GM12878 (cell line): ENCODE measurements at regions not wholly inside any gene's neighbourhood (a gene's known extent, or its start where the extent isn't known, plus 50 kb on each side); places are given as distances from the start of the nearest gene placed in this dataset.

Experiments used
- ATAC-seq: fragments of 200-7000 bp; cut with Tn5 transposase; 3 replicates; pipeline ENCODE4 v1.9.1; 2020; ENCODE audit warnings: mild to moderate bottlenecking, moderate library complexity
- BruUV-seq: library from RNA; stranded (reverse); fragments of 400-500 nt; replicated peaks from 2 replicates; lab custom pipeline; 2021; lab: Mats Ljungman, UMichigan
- CTCF ChIA-PET: fragments of 300-600 bp; sonication (Branson Sonifier 250); formaldehyde crosslinking; extraction: SDS; loops from one replicate; lab custom pipeline; 2021; ENCODE audit warnings: inconsistent platforms; lab: Yijun Ruan, JAX
- POLR2A ChIA-PET: fragments of 350-600 bp; formaldehyde crosslinking; extraction: SDS; loops from one replicate; lab custom pipeline; 2021; ENCODE audit warnings: inconsistent platforms; lab: Charles Lee
- RAD21 ChIA-PET: fragments of 300-600 bp; sonication (Branson Sonifier 250); formaldehyde crosslinking; loops from one replicate; lab custom pipeline; 2023; ENCODE audit warnings: antibody characterized with exemption; ENCODE audit not compliant: unreplicated experiment; lab: Charles Lee
- SMC1A ChIA-PET: fragments of 300-600 bp; sonication (Branson Sonifier 250); formaldehyde crosslinking; loops from one replicate; lab custom pipeline; 2023; ENCODE audit not compliant: unreplicated experiment, uncharacterized antibody; lab: Charles Lee
- DNase-seq: peaks from one replicate; pipeline ENCODE4 v3.0.0-alpha.2; 2011; ENCODE audit warnings: low read depth, low spot score
- FAIRE-seq: peaks from 3 replicates; lab custom pipeline; 2011; peaks lifted over from hg19 to GRCh38; lab: Jason Lieb, UNC
- H2AFZ ChIP-seq: 2 replicates; pipeline ENCODE4 v1.6.0; 2011; ENCODE audit warnings: low read depth, low read length, control low read depth; ENCODE audit not compliant: control insufficient read depth
- H3K27ac ChIP-seq: 2 replicates; pipeline ENCODE4 v1.5.1; 2011; ENCODE audit warnings: control low read depth; ENCODE audit not compliant: control insufficient read depth, insufficient read depth
- H3K27me3 ChIP-seq, 2 experiments: replicated peaks in 1 of 2; 2 replicates each; pipeline versions ENCODE4 v1.6.0 to v1.6.1; 2011; ENCODE audit warnings: low read length in 1 of 2; ENCODE audit not compliant: control insufficient read depth in 2 of 2, insufficient read depth in 2 of 2
- H3K36me3 ChIP-seq, 2 experiments: 2 replicates each; pipeline ENCODE4 v1.5.1; 2011; ENCODE audit warnings: low read length in 1 of 2; ENCODE audit not compliant: control insufficient read depth in 2 of 2, insufficient read depth in 2 of 2
- H3K4me1 ChIP-seq: 2 replicates; pipeline ENCODE4 v1.6.1; 2011; ENCODE audit warnings: mild to moderate bottlenecking, low read length, moderate library complexity, mixed read lengths; ENCODE audit not compliant: control insufficient read depth, insufficient read depth
- H3K4me2 ChIP-seq: 2 replicates; pipeline ENCODE4 v1.6.0; 2011; ENCODE audit warnings: control low read depth; ENCODE audit not compliant: control insufficient read depth, insufficient read depth
- H3K4me3 ChIP-seq: fragments of 200-600 bp; sonication (generic); 2 replicates; pipeline ENCODE4 v1.5.1; 2016
- H3K79me2 ChIP-seq: 2 replicates; pipeline ENCODE4 v1.6.0; 2011; ENCODE audit warnings: low read length; ENCODE audit not compliant: control insufficient read depth, insufficient read depth
- H3K9ac ChIP-seq: 2 replicates; pipeline ENCODE4 v1.8.0; 2011; ENCODE audit warnings: low read length, control low read depth, mixed read lengths; ENCODE audit not compliant: control insufficient read depth, insufficient read depth
- H3K9me3 ChIP-seq: replicated peaks from 3 replicates; pipeline ENCODE4 v1.5.1; 2011; ENCODE audit warnings: mild to moderate bottlenecking, low read length; ENCODE audit not compliant: control insufficient read depth, insufficient read depth
- H4K20me1 ChIP-seq: 2 replicates; pipeline ENCODE4 v1.6.0; 2011; ENCODE audit not compliant: control insufficient read depth, insufficient read depth
- CTCF ChIP-seq, 3 experiments: IDR thresholded peaks in 2 of 3; conservative IDR thresholded peaks in 1 of 3; 2 replicates each; pipeline ENCODE4 v1.5.1; 2011; ENCODE audit warnings: low read depth in 3 of 3, low read length in 3 of 3, mild to moderate bottlenecking in 3 of 3, control low read depth in 2 of 3, moderate library complexity in 2 of 3, inconsistent platforms in 1 of 3, mixed read lengths in 1 of 3; ENCODE audit not compliant: control insufficient read depth in 2 of 3, insufficient read depth in 1 of 3; ENCODE audit errors: extremely low read depth in 1 of 3
- NFXL1 ChIP-seq: fragments of 450-650 bp; IDR thresholded peaks from 2 replicates; pipeline ENCODE4 v1.6.1; 2017; ENCODE audit warnings: antibody characterized with exemption, mild to moderate bottlenecking, borderline replicate concordance
- NFYA ChIP-seq: IDR thresholded peaks from 2 replicates; pipeline ENCODE4 v1.6.1; 2011; ENCODE audit warnings: low read depth, mild to moderate bottlenecking, low read length, improper control_type of control experiment, borderline replicate concordance
- NRF1 ChIP-seq: conservative IDR thresholded peaks from 2 replicates; pipeline ENCODE4 v1.6.1; 2011; ENCODE audit warnings: mild to moderate bottlenecking, low read depth, low read length, improper control_type of control experiment
- USF2 ChIP-seq: IDR thresholded peaks from 2 replicates; pipeline ENCODE4 v1.6.1; 2011; ENCODE audit warnings: low read depth, low read length, improper control_type of control experiment, borderline replicate concordance
- ZBTB33 ChIP-seq: fragments of 450-650 bp; IDR thresholded peaks from 2 replicates; pipeline ENCODE4 v1.6.1; 2017; ENCODE audit warnings: mild to moderate bottlenecking
- WGBS: methylation state at CpG from one replicate; pipeline ENCODE4 v1.1.6; 2016; ENCODE audit warnings: low lambda C conversion rate; ENCODE audit not compliant: insufficient replicate concordance, insufficient coverage; ENCODE audit errors: missing lambda C conversion rate; 5-methylcytosine and 5-hydroxymethylcytosine counted together
- in situ Hi-C: fragments of 300-500 bp; cut with MboI; formaldehyde crosslinking; loops from 9 replicates; pipeline ENCODE4 v1.14.3; 2018; ENCODE audit warnings: mixed read lengths
- intact Hi-C: fragments of 100-400 bp; cut with micrococcal nuclease; formaldehyde crosslinking; loops from one replicate; pipeline ENCODE4 v1.14.2; 2022; ENCODE audit not compliant: unreplicated experiment

GRCh38 chr2:18792226-18792629, 202.9 kb upstream of the NT5C1B start:
- TF ChIP-seq CTCF (IDR thresholded peaks at IDR 0.05 in 2 of 3, conservative IDR thresholded peaks at IDR 0.05 in 1 of 3; ENCODE audit: control insufficient read depth in 2 of 3, extremely low read depth in 1 of 3, insufficient read depth in 1 of 3, low read depth in 3 of 3, low read length in 3 of 3) (no peak), ZBTB33 (no peak), USF2 (no peak), NFXL1 (no peak), NFYA (no peak), NRF1 (no peak)
- WGBS, result 25% methylated on average over 3 of the region's 3 CpGs
- Histone ChIP-seq H3K9ac (no peak overlapping the region), H3K27ac (no peak overlapping the region), H3K27me3 (no peaks in the 10 kb centered on the region), H4K20me1 (no peaks in the 10 kb centered on the region), H3K79me2 (no peaks in the 10 kb centered on the region), H3K4me1 (no peaks in the 10 kb centered on the region), H2AFZ (no peak overlapping the region), H3K9me3 (no peaks in the 10 kb centered on the region), H3K4me3 (no peak overlapping the region), H3K4me2 (no peak overlapping the region), H3K36me3 (no peaks in the 10 kb centered on the region)
- ChIA-PET POLR2A (no interaction called here), CTCF (no interaction called here), RAD21 (no interaction called here), SMC1A (no interaction called here)
- BruUV-seq, result no TSS peak
- no peak for DNase-seq
- ATAC-seq, result no peak
- FAIRE-seq, result no peak
- intact Hi-C loops, result no loop called here
- in situ Hi-C loops, result no loop called here
